PFSK-1 (cell line): ENCODE measurements at regions not wholly inside any gene's neighbourhood (a gene's known extent, or its start where the extent isn't known, plus 50 kb on each side); places are given as distances from the start of the nearest gene placed in this dataset.

ENCODE experiments used
- POLR2AphosphoS5 ChIP-seq: IDR thresholded peaks from 2 replicates; pipeline ENCODE4 v1.6.1; 2012; ENCODE audit warnings: low read depth, mild to moderate bottlenecking, control low read depth, low read length, moderate library complexity
- SIN3A ChIP-seq: IDR thresholded peaks from 2 replicates; pipeline ENCODE4 v1.6.1; 2012; ENCODE audit warnings: mild to moderate bottlenecking, low read length, moderate library complexity, borderline replicate concordance; ENCODE audit not compliant: insufficient read depth
- TAF1 ChIP-seq: IDR thresholded peaks from 2 replicates; pipeline ENCODE4 v1.6.1; 2012; ENCODE audit warnings: low read length, control low read depth, borderline replicate concordance; ENCODE audit not compliant: insufficient read depth
- TF ChIP-seq, protein P1 (sequence below), 2 experiments: IDR thresholded peaks; 2 replicates each; pipeline versions ENCODE4 v1.6.1 to v1.8.0; 2011 to 2012; ENCODE audit warnings: low read depth in 2 of 2, low read length in 2 of 2, control low read depth in 1 of 2, inconsistent platforms in 1 of 2, mild to moderate bottlenecking in 1 of 2, moderate library complexity in 1 of 2; ENCODE audit not compliant: insufficient read depth in 1 of 2

DNA sequence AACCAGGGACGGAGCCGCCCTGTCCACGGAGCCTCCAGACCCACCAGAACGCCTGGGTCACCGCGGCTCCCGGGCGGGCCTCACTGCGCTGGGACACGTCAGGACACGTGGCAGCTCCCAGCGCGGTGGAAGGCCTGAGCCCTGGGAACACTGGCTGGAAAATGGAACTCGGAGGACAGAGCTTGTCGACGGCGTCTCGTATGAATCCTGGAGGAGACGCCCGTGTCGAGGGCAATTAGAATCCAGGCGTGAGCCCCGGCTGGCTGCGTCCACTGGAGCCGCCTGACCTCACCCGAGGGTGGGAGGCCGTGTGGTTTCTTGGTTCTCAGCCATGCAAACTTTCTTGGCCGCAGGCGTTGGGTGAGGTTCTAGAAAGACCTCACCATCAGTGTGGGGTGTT is 173.9 kb downstream of the LAT start:
- TF ChIP-seq POLR2AphosphoS5 (no peak), TAF1 (no peak), SIN3A (no peak)
- TF ChIP-seq, protein P1, sequence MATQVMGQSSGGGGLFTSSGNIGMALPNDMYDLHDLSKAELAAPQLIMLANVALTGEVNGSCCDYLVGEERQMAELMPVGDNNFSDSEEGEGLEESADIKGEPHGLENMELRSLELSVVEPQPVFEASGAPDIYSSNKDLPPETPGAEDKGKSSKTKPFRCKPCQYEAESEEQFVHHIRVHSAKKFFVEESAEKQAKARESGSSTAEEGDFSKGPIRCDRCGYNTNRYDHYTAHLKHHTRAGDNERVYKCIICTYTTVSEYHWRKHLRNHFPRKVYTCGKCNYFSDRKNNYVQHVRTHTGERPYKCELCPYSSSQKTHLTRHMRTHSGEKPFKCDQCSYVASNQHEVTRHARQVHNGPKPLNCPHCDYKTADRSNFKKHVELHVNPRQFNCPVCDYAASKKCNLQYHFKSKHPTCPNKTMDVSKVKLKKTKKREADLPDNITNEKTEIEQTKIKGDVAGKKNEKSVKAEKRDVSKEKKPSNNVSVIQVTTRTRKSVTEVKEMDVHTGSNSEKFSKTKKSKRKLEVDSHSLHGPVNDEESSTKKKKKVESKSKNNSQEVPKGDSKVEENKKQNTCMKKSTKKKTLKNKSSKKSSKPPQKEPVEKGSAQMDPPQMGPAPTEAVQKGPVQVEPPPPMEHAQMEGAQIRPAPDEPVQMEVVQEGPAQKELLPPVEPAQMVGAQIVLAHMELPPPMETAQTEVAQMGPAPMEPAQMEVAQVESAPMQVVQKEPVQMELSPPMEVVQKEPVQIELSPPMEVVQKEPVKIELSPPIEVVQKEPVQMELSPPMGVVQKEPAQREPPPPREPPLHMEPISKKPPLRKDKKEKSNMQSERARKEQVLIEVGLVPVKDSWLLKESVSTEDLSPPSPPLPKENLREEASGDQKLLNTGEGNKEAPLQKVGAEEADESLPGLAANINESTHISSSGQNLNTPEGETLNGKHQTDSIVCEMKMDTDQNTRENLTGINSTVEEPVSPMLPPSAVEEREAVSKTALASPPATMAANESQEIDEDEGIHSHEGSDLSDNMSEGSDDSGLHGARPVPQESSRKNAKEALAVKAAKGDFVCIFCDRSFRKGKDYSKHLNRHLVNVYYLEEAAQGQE (IDR thresholded peaks at IDR 0.05; ENCODE audit: insufficient read depth in 1 of 2, low read depth in 2 of 2, low read length in 2 of 2): no peak
